GM12864 (cell line): ENCODE measurements at regions not wholly inside any gene's neighbourhood (a gene's known extent, or its start where the extent isn't known, plus 50 kb on each side); places are given as distances from the start of the nearest gene placed in this dataset.

Source experiments
- DNase-seq: peaks from one replicate; pipeline ENCODE4 v3.0.0-alpha.2; 2011; ENCODE audit warnings: low read depth
- H3K4me3 ChIP-seq: 2 replicates; pipeline ENCODE4 v1.5.1; 2011; ENCODE audit warnings: mild to moderate bottlenecking, low read depth, low read length, control low read depth
- TF ChIP-seq, protein P1 (sequence below): IDR thresholded peaks from 2 replicates; pipeline ENCODE4 v1.5.1; 2011; ENCODE audit warnings: low read depth, mild to moderate bottlenecking, moderate library complexity, low read length, control low read depth, inconsistent platforms; ENCODE audit errors: missing control alignments

DNA sequence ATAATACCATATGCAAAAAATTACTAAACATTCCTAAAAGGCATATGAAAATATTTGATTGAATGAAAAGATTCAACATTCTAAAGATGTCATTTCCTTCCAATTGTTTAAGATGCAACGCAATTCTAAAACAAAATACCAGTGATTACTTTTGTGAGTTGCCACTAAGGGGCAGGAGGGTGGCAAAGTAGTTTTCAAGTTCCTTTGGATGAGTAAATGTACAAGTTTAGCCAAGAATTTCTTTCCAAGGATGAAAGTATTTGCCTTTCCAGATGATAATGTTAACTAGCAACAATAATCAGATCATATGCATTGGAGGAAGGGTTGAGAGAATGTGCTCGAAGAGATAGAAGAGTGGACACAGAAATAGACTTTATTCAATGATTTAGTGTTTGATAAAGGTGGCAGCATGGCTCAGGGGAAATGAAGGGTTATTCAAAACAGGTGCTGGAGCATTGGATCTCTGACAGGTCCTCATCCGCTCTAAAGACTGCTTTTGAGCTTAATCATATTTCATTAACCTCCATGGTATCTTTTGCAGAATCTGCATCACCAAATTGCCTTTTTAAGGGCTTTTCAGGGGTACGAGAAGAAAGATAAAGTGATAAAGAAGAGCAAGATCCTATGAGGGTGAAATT lies 678.5 kb upstream of the TBX3 start:
- no peak for DNase-seq
- no peak overlapping the region for H3K4me3 ChIP-seq
- TF ChIP-seq, protein P1, sequence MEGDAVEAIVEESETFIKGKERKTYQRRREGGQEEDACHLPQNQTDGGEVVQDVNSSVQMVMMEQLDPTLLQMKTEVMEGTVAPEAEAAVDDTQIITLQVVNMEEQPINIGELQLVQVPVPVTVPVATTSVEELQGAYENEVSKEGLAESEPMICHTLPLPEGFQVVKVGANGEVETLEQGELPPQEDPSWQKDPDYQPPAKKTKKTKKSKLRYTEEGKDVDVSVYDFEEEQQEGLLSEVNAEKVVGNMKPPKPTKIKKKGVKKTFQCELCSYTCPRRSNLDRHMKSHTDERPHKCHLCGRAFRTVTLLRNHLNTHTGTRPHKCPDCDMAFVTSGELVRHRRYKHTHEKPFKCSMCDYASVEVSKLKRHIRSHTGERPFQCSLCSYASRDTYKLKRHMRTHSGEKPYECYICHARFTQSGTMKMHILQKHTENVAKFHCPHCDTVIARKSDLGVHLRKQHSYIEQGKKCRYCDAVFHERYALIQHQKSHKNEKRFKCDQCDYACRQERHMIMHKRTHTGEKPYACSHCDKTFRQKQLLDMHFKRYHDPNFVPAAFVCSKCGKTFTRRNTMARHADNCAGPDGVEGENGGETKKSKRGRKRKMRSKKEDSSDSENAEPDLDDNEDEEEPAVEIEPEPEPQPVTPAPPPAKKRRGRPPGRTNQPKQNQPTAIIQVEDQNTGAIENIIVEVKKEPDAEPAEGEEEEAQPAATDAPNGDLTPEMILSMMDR: no peak

DNA sequence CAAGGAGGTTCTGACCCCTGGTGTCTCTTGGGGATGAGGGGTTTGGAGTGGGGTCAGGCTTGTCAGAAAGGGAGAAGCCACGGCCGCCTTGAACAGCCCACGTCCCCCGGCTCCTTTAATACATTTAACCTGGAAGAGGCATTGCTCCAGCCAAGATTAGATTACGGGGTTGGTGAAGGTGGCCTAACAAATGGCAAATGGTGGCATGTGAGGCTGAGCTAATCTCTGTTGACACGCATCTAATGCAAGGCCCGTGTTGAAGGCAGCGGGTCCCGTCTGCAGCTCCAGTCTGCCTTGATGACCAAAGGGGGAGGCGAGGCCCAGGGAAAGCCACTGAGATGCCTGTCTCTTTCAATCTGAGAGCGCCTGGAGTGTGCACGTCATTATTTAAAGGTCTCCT lies 673.7 kb upstream of the TBX3 start:
- TF ChIP-seq, protein P1: no peak
- no peak overlapping the region for H3K4me3 ChIP-seq
- DNase-seq: no peak

DNA sequence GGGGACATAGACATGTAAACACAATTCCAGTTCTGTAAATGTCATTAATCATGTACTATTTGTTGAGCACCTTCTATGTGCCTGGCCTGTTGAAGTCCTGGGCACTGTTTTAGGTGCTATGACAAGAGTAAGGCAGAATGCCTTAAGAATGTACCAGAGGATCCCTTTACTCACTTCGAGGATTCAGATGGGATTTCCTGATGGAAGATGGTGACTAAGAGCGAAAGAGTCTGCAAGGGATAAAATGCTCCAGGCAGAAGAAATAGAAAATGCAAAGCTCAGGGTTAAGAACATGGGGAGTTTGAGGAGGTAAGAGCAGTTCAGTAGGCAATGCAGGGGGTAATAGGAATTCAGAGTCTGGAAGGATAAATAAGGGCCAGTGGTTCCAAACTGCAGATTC lies 671.3 kb upstream of the TBX3 start:
- no peak for DNase-seq
- TF ChIP-seq, protein P1: no peak
- H3K4me3 ChIP-seq: no peak overlapping the region

DNA sequence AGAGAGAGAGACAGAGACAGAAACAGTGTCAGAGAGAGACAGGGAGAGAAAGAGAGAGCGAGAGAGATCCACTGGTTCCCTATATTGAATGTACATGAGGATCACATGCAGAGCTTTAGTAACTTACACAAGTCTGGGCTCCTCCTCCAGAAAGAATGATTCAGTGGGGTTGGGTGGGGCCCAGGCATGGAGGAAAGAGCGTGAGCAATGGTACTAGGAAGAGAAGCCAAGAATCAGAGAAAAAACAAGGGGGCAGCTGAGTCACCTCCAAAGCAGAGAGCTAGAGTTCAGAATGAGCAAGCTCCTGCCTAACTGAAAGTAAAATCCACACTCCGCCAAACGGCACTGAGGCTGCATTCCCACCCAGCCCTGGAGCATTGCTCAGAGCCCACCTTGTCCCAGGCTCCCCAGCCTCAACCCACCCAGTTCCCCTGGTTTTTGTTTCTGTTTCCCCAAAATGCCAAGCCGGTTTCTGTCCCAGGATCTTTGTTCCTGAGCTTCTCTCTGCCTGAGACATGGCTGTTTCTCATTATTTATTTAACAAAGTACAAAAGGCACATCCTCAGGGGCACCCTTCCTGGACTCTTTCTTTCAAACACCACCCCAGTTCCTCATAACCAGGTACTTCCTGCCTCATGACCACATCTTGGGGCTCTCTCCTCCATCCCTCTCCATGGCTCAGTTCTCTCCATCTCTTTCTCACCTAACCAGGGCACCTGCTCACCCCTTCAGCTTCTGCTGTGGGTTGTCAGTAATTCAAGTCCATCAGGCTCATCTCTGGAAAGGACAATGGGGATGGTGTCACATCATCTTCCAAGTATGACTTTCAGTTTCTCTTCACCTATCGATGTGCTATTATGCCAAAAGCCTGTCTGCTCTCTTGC lies 670.3 kb upstream of the TBX3 start:
- DNase-seq: no peak
- no peak overlapping the region for H3K4me3 ChIP-seq

DNA sequence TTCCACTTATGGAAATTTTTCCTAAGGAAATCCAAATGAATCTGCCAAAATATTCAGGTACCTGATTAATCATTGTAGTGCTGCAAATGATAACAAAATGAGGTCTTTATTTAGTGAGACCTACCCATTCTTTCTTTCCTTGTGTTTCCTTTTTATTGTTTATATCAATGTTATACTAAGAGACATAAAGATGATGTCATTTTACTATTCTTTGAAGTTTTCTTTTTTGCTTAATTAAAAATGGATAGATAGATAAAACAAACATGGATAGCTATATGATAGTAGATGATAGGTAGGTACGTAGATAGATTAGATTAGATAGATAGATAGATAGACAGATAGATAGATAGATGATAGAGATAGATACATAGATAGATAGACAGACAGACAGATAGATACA lies 669.5 kb upstream of the TBX3 start:
- TF ChIP-seq, protein P1: no peak
- no peak overlapping the region for H3K4me3 ChIP-seq
- no peak for DNase-seq

More for the DNA sequence above, 670.3 kb upstream of the TBX3 start:
- TF ChIP-seq, protein P1: no peak

DNA sequence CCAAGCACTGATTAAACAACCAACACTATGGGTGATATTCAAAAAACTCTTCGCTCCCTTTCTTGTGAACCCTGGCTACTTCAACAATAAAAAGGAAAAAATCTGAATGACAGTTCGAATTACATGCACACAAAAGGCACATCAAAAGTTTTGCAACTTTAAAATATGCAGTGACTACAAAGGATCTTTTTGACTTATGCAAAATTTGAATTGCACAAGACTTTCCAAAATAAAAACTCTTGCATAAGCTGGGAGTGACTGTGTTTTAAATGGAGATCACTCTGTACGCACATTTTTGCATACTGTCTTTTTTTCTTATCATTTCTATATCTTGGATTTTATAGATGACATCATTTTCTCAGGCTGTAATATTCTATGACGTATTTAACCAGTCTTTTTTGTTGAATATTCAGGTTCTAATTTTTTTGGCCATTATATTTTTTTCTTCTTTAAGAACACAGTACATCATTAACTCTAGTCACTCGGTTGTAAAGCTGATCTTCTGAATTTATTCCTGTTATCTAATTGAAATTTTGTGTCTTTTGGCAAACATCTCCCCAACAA lies 667.6 kb upstream of the TBX3 start:
- H3K4me3 ChIP-seq: no peak overlapping the region
- TF ChIP-seq, protein P1: no peak
- no peak for DNase-seq
